ENCODE measurements at regions not wholly inside any gene's neighbourhood (a gene's known extent, or its start where the extent isn't known, plus 50 kb on each side); places are given as distances from the start of the nearest gene placed in this dataset.
"Not testable (repeated sequence)": the region's sequence is repeated elsewhere in the genome, so short reads cannot be mapped to it uniquely, and the experiment has no call there.

- CTCF ChIA-PET; H3K9me2 ChIP-seq (replicated peaks; ENCODE audit: low read length); H3K27me3 ChIP-seq (ENCODE audit: low read length); intact Hi-C loops (cut with micrococcal nuclease); H3K27ac ChIP-seq (ENCODE audit: low read length); H3K79me2 ChIP-seq (ENCODE audit: low read length); ATAC-seq; H3K9ac ChIP-seq (ENCODE audit: low read length); H3K36me3 ChIP-seq (ENCODE audit: low read depth, low read length); H3K4me3 ChIP-seq (ENCODE audit: low read length); DNase-seq; H2AFZ ChIP-seq (ENCODE audit: low read length); POLR2A ChIA-PET (ENCODE audit: unreplicated experiment); H3K4me1 ChIP-seq (ENCODE audit: insufficient read depth, low read length); H3K4me2 ChIP-seq (ENCODE audit: low read length); H3F3A ChIP-seq (ENCODE audit: low read length, unreplicated experiment); BruUV-seq (replicated peaks); H3K9me3 ChIP-seq (ENCODE audit: low read length); H4K20me1 ChIP-seq (ENCODE audit: low read length): not testable (repeated sequence)
Measured at GRCh38 chr18:14223919-14224318, 91.7 kb upstream of the ZNF519 start.

GRCh38 chr18:14223231-14223822 lies 91.1 kb upstream of the ZNF519 start:
- POLR2A ChIA-PET (ENCODE audit: unreplicated experiment); H3F3A ChIP-seq (ENCODE audit: low read length, unreplicated experiment); intact Hi-C loops (cut with micrococcal nuclease); H3K79me2 ChIP-seq (ENCODE audit: low read length); DNase-seq; H2AFZ ChIP-seq (ENCODE audit: low read length); ATAC-seq; H3K9me2 ChIP-seq (replicated peaks; ENCODE audit: low read length); H3K27ac ChIP-seq (ENCODE audit: low read length); BruUV-seq (replicated peaks); H3K4me2 ChIP-seq (ENCODE audit: low read length); H3K9ac ChIP-seq (ENCODE audit: low read length); H4K20me1 ChIP-seq (ENCODE audit: low read length); H3K9me3 ChIP-seq (ENCODE audit: low read length); H3K27me3 ChIP-seq (ENCODE audit: low read length); H3K4me3 ChIP-seq (ENCODE audit: low read length); H3K36me3 ChIP-seq (ENCODE audit: low read depth, low read length); H3K4me1 ChIP-seq (ENCODE audit: insufficient read depth, low read length); CTCF ChIA-PET: not testable (repeated sequence)

- intact Hi-C loops (cut with micrococcal nuclease), result not testable (repeated sequence)
Measured at GRCh38 chr18:14222354-14223221, 90.4 kb upstream of the ZNF519 start.

GRCh38 chr18:14221689-14222088 lies 89.5 kb upstream of the ZNF519 start:
- no peak for ATAC-seq

More at GRCh38 chr18:14222354-14223221, 90.4 kb upstream of the ZNF519 start:
- H3K9me3 ChIP-seq (ENCODE audit: low read length); H3K36me3 ChIP-seq (ENCODE audit: low read depth, low read length); CTCF ChIA-PET; H4K20me1 ChIP-seq (ENCODE audit: low read length); H3K4me3 ChIP-seq (ENCODE audit: low read length); BruUV-seq (replicated peaks); H3K27me3 ChIP-seq (ENCODE audit: low read length); DNase-seq; H3K27ac ChIP-seq (ENCODE audit: low read length); H2AFZ ChIP-seq (ENCODE audit: low read length); ATAC-seq; H3K9ac ChIP-seq (ENCODE audit: low read length); POLR2A ChIA-PET (ENCODE audit: unreplicated experiment); H3K79me2 ChIP-seq (ENCODE audit: low read length); H3F3A ChIP-seq (ENCODE audit: low read length, unreplicated experiment); H3K4me2 ChIP-seq (ENCODE audit: low read length); H3K9me2 ChIP-seq (replicated peaks; ENCODE audit: low read length); H3K4me1 ChIP-seq (ENCODE audit: insufficient read depth, low read length): not testable (repeated sequence)

GRCh38 chr18:14215952-14216351 lies 83.7 kb upstream of the ZNF519 start:
- H3F3A ChIP-seq (ENCODE audit: low read length, unreplicated experiment); H3K27me3 ChIP-seq (ENCODE audit: low read length); DNase-seq; BruUV-seq (replicated peaks); H3K4me2 ChIP-seq (ENCODE audit: low read length); H4K20me1 ChIP-seq (ENCODE audit: low read length); H3K4me3 ChIP-seq (ENCODE audit: low read length); ATAC-seq; H3K79me2 ChIP-seq (ENCODE audit: low read length); H3K36me3 ChIP-seq (ENCODE audit: low read depth, low read length); H3K9ac ChIP-seq (ENCODE audit: low read length); CTCF ChIA-PET; H3K9me2 ChIP-seq (replicated peaks; ENCODE audit: low read length); H2AFZ ChIP-seq (ENCODE audit: low read length); POLR2A ChIA-PET (ENCODE audit: unreplicated experiment); H3K9me3 ChIP-seq (ENCODE audit: low read length); intact Hi-C loops (cut with micrococcal nuclease); H3K27ac ChIP-seq (ENCODE audit: low read length); H3K4me1 ChIP-seq (ENCODE audit: insufficient read depth, low read length): not testable (repeated sequence)

More at GRCh38 chr18:14221689-14222088, 89.5 kb upstream of the ZNF519 start:
- H3K9me2 ChIP-seq (replicated peaks; ENCODE audit: low read length), result no peaks in the 10 kb centered on the region
- intact Hi-C loops (cut with micrococcal nuclease), result no loop called here
- no peaks in the 10 kb centered on the region for H3K79me2 ChIP-seq (ENCODE audit: low read length)
- no peaks in the 10 kb centered on the region for H3K27me3 ChIP-seq (ENCODE audit: low read length)
- H3K9me3 ChIP-seq (ENCODE audit: low read length), result no peaks in the 10 kb centered on the region
- no peak overlapping the region for H2AFZ ChIP-seq (ENCODE audit: low read length)
- H3K9ac ChIP-seq (ENCODE audit: low read length), result no peak overlapping the region
- no peaks in the 10 kb centered on the region for H3F3A ChIP-seq (ENCODE audit: low read length, unreplicated experiment)
- no peaks in the 10 kb centered on the region for H3K36me3 ChIP-seq (ENCODE audit: low read depth, low read length)
- DNase-seq, result no peak
- ChIA-PET POLR2A (ENCODE audit: unreplicated experiment) (no interaction called here), CTCF (no interaction called here)
- no peak overlapping the region for H3K4me3 ChIP-seq (ENCODE audit: low read length)
- BruUV-seq (replicated peaks), result no TSS peak
- H3K27ac ChIP-seq (ENCODE audit: low read length), result no peak overlapping the region
- no peak overlapping the region for H3K4me2 ChIP-seq (ENCODE audit: low read length)
- TF ChIP-seq EZH2 (IDR thresholded peaks at IDR 0.05; ENCODE audit: low read length, unreplicated experiment), result no peak
- H4K20me1 ChIP-seq (ENCODE audit: low read length), result no peaks in the 10 kb centered on the region
- H3K4me1 ChIP-seq (ENCODE audit: insufficient read depth, low read length), result no peaks in the 10 kb centered on the region

- H3K4me2 ChIP-seq (ENCODE audit: low read length); H3K4me1 ChIP-seq (ENCODE audit: insufficient read depth, low read length); DNase-seq; POLR2A ChIA-PET (ENCODE audit: unreplicated experiment); CTCF ChIA-PET; H3F3A ChIP-seq (ENCODE audit: low read length, unreplicated experiment); H3K9me3 ChIP-seq (ENCODE audit: low read length); H3K79me2 ChIP-seq (ENCODE audit: low read length); BruUV-seq (replicated peaks); H3K27me3 ChIP-seq (ENCODE audit: low read length); H3K4me3 ChIP-seq (ENCODE audit: low read length); ATAC-seq; H3K9me2 ChIP-seq (replicated peaks; ENCODE audit: low read length); H3K36me3 ChIP-seq (ENCODE audit: low read depth, low read length); intact Hi-C loops (cut with micrococcal nuclease); H4K20me1 ChIP-seq (ENCODE audit: low read length); H2AFZ ChIP-seq (ENCODE audit: low read length); H3K27ac ChIP-seq (ENCODE audit: low read length); H3K9ac ChIP-seq (ENCODE audit: low read length): not testable (repeated sequence)
Measured at GRCh38 chr18:14203424-14203823, 71.2 kb upstream of the ZNF519 start.
